SHP77 treated with DMSO at 0.1 percent for 48 hours (cell line): ENCODE measurements at regions not wholly inside any gene's neighbourhood (a gene's known extent, or its start where the extent isn't known, plus 50 kb on each side); places are given as distances from the start of the nearest gene placed in this dataset.
"Not testable (repeated sequence)": the region's sequence is repeated elsewhere in the genome, so short reads cannot be mapped to it uniquely, and the experiment has no call there.

Source experiments
- DNase-seq: peaks from one replicate; lab custom pipeline; 2025; lab: John Stamatoyannopoulos, UW

DNA sequence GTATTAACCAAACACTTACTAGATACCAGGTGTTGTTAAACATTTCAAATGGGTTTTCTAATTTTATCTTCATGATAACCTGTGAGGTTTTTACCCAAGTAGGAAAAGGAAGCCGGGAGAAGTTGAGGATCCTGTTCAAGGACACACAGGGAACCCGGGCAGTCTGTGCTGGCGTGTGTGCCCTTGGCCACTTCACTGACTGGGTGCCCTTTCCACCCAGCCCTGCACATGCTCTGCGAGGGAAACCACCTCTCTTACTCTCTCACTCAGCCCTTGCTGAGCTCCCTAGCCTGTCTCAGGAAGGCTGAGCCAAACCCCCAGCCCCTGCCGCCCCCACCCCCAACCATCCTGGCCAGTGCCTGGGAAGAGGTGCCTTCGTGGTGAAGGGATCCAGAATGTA lies 51.8 kb downstream of the TEX44 start:
- no peak for DNase-seq

DNA sequence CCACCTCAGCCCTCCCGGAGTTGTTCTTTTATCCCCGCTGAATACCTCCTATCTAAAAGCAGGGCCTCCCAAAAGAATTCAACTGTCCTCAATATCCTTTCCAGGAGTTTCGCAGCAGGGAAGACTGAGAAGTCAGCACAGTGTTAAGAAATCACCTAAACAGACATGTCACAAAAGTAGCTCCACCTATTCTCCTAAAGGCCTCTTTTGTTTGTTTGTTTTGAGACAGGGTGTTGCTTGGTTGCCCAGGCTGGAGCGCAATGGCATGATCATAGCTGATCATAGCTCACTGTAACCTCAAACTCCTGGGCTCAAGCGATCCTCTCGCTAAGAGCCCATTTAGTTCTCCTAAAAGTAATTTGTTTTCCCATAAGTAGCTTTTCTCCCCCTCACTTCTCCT lies 53.8 kb downstream of the TEX44 start:
- DNase-seq, result no peak

DNA sequence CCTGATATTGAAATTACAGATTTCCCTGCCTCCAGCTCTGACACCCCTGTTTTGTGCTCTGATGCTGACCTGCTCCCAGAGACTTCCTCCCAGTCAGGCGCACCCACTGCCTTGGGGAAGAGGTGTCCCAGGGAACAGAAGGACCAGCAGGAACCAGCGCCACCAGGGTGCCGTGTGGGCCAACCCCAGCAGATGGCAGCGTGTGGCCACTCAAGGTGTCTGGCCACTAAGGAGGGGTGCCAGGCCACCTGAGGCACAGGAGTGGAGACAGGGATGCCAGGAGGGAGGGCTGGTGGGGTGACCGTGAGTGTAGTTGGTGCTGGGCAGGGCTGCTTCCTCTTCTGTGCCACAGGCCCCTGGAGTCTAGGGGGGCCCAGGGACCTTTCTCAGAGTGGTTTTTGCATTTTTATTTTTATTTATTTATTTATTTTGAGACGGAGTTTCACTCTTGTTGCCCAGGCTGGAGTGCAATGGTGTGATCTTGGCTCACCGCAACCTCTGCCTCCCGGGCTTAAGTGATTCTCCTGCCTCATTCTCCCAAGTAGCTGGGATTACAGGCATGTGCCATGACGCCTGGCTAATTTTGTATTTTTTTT lies 56.0 kb downstream of the TEX44 start:
- peak; percentile 74 for DNase-seq

DNA sequence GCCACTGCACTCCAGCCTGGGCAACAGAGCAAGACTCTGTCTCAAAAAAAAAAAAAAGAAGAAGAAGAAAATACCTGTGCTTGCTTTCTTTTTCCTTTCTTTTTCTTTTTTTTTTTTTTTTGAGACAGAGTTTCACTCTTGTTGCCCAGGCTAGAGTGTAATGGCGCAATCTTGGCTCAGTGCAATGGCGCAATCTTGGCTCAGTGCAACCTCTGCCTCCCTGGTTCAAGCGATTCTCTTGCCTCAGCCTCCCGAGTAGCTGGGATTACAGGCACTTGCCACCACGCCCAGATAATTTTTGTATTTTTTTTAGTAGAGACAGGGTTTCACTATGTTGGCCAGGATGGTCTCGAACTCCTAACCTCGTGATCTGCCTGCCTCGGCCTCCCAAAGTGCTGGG lies 56.8 kb upstream of the PTMA start:
- DNase-seq, result not testable (repeated sequence)

DNA sequence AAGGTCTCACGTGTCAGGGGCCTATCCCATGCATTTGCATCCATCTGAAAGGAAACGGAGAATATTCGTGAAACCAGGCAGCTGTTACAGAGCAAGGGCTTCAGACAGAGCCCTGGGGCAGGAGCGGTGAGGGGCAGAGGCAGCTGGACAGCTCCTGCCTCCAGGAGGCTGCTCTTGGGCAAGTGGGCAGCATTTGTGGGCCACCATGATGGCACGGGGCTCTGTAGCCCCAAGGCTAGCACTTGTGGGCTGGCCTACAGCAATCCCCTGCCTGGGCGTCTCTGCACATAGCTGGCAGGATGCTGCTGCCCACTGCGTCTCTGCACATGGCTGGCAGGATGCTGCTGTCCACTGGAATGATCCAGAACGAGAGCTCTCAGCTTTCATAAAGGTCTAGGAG lies 52.8 kb upstream of the PTMA start:
- no peak for DNase-seq

DNA sequence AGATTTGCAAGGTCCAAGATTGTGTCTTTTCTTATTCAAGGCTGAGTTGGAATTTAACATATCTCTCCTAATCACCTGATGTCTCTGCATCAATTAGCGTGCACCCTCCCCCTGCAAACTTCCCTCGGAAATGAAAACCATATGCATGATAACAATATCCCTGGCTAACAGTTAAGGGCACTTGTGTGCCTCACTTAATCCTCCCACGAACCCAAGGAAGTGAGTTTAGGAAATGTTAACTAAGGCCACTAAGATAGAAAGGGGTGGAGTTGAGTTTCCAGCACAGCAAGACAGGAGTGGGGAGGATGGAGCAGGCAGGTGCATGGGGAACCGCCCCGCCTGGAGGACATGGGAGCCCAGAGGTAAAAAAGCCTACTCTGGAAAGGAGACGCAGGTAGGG lies 52.4 kb upstream of the PTMA start:
- no peak for DNase-seq
